Osteocyte (in vitro differentiated cells): ENCODE measurements at regions not wholly inside any gene's neighbourhood (a gene's known extent, or its start where the extent isn't known, plus 50 kb on each side); places are given as distances from the start of the nearest gene placed in this dataset.

ENCODE experiments used
- DNase-seq: peaks from one replicate; pipeline ENCODE4 v3.0.0; 2021; ENCODE audit warnings: mixed read lengths; ENCODE audit not compliant: unreplicated experiment; ENCODE audit errors: extremely low spot score
- H3K27ac Mint-ChIP-seq: one replicate; pipeline ENCODE4 v1.8.0; 2021; ENCODE audit warnings: mild to moderate bottlenecking, mixed read lengths; ENCODE audit not compliant: unreplicated experiment
- H3K27me3 Mint-ChIP-seq: one replicate; pipeline ENCODE4 v1.8.0; 2021; ENCODE audit warnings: mixed read lengths; ENCODE audit not compliant: unreplicated experiment
- H3K36me3 Mint-ChIP-seq: one replicate; pipeline ENCODE4 v1.8.0; 2021; ENCODE audit warnings: mixed read lengths; ENCODE audit not compliant: unreplicated experiment
- H3K4me1 Mint-ChIP-seq: one replicate; pipeline ENCODE4 v1.8.0; 2021; ENCODE audit warnings: mixed read lengths; ENCODE audit not compliant: unreplicated experiment
- H3K4me3 Mint-ChIP-seq: one replicate; pipeline ENCODE4 v1.8.0; 2021; ENCODE audit warnings: mild to moderate bottlenecking, moderate library complexity, mixed read lengths; ENCODE audit not compliant: unreplicated experiment
- H3K9me3 Mint-ChIP-seq: one replicate; pipeline ENCODE4 v1.8.0; 2021; ENCODE audit warnings: mixed read lengths; ENCODE audit not compliant: unreplicated experiment
- TF ChIP-seq, protein P1 (sequence below): fragments of 200-600 bp; sonication (generic); IDR thresholded peaks from 2 replicates; pipeline ENCODE4 v1.5.0; 2021; ENCODE audit warnings: antibody characterized with exemption, mild to moderate bottlenecking, moderate library complexity

GRCh38 chr18:60872434-60872833 lies 460.8 kb upstream of the CDH20 start:
- DNase-seq: no peak
- Mint-ChIP-seq H3K4me1 (peaks cover 3% of the 10 kb centered on the region), H3K9me3 (no peaks in the 10 kb centered on the region), H3K4me3 (no peak overlapping the region), H3K27me3 (peaks cover 45% of the 10 kb centered on the region), H3K36me3 (no peaks in the 10 kb centered on the region), H3K27ac (no peak overlapping the region)
- TF ChIP-seq, protein P1, sequence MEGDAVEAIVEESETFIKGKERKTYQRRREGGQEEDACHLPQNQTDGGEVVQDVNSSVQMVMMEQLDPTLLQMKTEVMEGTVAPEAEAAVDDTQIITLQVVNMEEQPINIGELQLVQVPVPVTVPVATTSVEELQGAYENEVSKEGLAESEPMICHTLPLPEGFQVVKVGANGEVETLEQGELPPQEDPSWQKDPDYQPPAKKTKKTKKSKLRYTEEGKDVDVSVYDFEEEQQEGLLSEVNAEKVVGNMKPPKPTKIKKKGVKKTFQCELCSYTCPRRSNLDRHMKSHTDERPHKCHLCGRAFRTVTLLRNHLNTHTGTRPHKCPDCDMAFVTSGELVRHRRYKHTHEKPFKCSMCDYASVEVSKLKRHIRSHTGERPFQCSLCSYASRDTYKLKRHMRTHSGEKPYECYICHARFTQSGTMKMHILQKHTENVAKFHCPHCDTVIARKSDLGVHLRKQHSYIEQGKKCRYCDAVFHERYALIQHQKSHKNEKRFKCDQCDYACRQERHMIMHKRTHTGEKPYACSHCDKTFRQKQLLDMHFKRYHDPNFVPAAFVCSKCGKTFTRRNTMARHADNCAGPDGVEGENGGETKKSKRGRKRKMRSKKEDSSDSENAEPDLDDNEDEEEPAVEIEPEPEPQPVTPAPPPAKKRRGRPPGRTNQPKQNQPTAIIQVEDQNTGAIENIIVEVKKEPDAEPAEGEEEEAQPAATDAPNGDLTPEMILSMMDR: no peak

GRCh38 chr18:60873708-60874107 lies 459.5 kb upstream of the CDH20 start:
- Mint-ChIP-seq H3K27me3 (peaks cover 46% of the 10 kb centered on the region), H3K27ac (no peak overlapping the region), H3K4me1 (peaks cover 3% of the 10 kb centered on the region), H3K4me3 (no peak overlapping the region), H3K36me3 (no peaks in the 10 kb centered on the region), H3K9me3 (no peaks in the 10 kb centered on the region)
- DNase-seq: no peak
- TF ChIP-seq, protein P1: no peak

GRCh38 chr18:60875957-60876507 lies 457.2 kb upstream of the CDH20 start:
- Mint-ChIP-seq H3K27ac (no peak overlapping the region), H3K9me3 (no peaks in the 10 kb centered on the region), H3K27me3 (peaks cover 31% of the 10 kb centered on the region), H3K4me3 (no peak overlapping the region), H3K4me1 (peaks cover 3% of the 10 kb centered on the region), H3K36me3 (no peaks in the 10 kb centered on the region)
- TF ChIP-seq, protein P1: no peak
- DNase-seq: no peak

- Mint-ChIP-seq H3K4me3 (no peak overlapping the region), H3K4me1 (no peaks in the 10 kb centered on the region), H3K36me3 (no peaks in the 10 kb centered on the region), H3K9me3 (no peaks in the 10 kb centered on the region), H3K27me3 (peaks cover 39% of the 10 kb centered on the region), H3K27ac (no peak overlapping the region)
- no peak for DNase-seq
- TF ChIP-seq, protein P1: no peak
Measured at GRCh38 chr18:60880184-60880583, 453.0 kb upstream of the CDH20 start.

DNA sequence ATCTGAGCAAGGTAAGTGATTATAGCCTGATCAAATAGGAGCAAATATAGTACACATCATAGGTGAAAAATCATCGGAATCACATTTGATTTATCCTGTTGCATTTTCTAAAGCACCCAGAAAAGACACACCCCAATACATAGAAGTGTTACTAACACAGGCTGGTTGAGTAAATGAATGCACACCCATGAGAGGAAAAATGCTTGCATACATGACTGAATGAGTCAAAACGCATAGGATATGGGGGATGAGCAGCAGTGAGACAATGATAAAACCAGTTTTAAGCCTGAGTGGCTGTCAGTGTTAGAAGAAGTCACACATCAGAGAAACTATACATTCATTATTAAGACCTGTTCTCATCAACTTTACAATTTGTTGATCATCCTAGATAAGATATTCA lies 449.6 kb upstream of the CDH20 start:
- Mint-ChIP-seq H3K27ac (no peak overlapping the region), H3K27me3 (peaks cover 36% of the 10 kb centered on the region), H3K9me3 (no peaks in the 10 kb centered on the region), H3K36me3 (no peaks in the 10 kb centered on the region), H3K4me1 (no peaks in the 10 kb centered on the region), H3K4me3 (no peak overlapping the region)
- no peak for DNase-seq
- TF ChIP-seq, protein P1: no peak
